Fibroblast of skin of scalp (primary cell): ENCODE measurements at regions not wholly inside any gene's neighbourhood (a gene's known extent, or its start where the extent isn't known, plus 50 kb on each side); places are given as distances from the start of the nearest gene placed in this dataset.
A peak's percentile ranks its signal among the peaks of the same experiment; 100 is the strongest.

Source experiments
- DNase-seq: peaks from one replicate; pipeline ENCODE4 v3.0.0-alpha.2; 2013

- no peak for DNase-seq
Observed at GRCh38 chr6:84524636-84525035, 239.8 kb downstream of the TBX18 start.

DNA sequence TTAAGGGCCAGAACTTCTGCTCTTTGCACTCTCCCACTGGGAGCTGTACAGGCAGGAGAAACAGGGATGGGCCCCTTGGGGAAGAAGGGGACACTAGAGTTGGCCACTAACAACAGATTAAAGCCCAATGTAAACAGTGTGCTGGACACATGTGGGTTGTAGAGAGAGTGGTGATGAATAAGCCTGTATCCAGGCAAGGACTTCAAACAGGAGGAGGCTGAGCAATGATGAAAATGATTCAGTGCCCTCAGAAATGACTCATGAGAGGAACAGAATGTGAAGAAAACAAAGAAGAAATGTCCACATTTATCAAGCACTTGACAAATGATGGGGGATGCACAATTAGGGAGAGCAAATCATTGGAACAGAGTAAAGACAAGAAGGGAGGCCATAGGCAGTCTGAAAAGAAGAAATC is 242.3 kb downstream of the TBX18 start:
- DNase-seq, result peak; percentile 83

DNA sequence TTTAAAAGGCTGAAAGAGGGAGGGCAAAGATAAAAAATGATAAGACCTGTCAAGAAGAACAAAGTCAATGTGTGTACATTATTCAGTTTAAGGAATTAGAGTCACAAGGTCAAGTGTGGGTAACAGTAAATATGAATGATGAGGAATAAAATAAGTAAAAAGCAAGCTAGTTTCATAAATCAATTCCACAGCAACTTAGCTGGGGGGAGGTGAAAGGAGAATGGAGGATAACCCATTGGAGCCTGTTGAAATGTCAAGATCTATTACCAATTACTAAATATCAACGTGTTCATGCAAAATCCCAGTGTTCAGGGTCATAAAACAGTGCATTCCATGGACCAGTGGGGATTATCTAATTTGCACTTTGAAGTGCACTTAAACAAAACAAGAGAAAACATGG is 242.9 kb downstream of the TBX18 start:
- no peak for DNase-seq

GRCh38 chr6:84517741-84518530 is 246.5 kb downstream of the TBX18 start:
- DNase-seq, result no peak

DNA sequence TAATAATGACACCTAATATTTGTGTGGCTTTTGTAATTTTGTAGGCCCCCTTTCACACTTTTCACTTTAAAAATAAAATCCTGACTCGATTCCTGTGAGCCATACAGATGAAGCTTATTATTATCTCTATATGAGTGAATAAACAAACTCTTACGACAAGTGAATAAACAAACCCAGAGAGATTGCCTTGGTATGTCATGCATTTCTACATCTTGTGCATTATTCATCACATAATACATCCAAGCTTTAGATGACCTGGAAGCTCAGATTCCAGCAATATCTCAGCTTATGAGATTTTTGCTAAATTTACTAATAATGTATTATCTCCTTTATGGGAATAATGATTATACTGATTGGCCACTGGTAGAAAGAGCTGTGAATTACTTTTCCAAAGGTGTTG is 248.2 kb downstream of the TBX18 start:
- no peak for DNase-seq

- peak; percentile 46 for DNase-seq
Observed at GRCh38 chr6:84515067-84515466, 249.3 kb downstream of the TBX18 start.

DNA sequence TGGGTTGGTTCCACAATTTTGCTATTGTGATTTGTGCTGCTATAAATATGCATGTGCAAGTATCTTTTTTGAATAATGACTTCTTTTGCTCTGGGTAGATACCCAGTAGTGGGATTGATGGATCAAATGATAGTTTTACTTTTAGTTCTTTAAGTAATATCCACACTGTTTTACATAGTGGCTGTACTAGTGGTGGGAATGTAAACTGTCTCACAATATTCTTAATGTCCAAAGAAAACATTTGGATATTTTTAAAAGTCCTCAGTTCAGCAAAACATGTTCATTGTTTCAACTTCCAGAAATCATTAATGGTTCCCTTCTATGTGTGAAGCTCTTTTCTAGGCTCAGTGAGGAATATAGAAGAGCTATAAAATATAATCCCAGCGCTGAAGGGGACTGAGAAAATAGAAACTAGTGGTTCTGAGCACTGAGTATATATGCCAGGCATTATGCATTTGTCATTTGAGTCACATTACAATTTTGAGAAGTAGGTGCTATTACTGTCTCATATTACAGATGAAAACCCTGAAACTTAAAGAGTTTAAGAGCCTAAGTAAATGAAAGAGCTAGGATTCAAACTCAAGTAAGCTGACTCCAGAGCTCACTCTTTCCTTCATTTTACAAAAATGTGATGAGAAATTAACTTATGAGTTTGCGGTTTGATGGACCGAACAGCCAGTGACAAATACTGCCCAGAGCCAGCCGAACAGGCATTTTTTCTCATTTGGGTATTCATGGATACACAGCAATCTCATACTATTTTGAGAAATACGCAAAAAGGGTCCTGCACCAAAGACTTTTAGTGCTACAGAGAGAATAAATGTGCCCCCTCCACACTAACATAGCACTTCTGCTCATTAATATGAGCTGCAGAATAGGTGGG is 250.1 kb downstream of the TBX18 start:
- DNase-seq, result no peak

DNA sequence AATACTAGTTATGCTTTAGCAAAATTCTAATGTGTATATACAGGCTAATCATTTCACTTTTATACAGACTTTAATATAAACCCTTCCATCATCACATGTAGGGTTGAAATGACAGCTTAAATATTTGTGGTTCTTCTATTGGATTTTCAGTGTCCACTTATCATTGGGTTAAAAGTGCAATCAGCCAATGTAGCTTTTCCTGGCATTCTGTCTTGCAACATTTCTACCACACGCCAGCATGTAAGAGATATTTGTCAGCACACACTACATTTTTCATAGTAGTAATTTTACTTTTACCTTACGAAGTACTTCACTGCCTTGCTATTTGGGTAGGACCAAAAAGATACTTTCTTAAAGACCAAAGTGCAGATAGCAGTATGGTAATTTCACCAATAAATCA is 252.0 kb downstream of the TBX18 start:
- DNase-seq, result peak; percentile 30

DNA sequence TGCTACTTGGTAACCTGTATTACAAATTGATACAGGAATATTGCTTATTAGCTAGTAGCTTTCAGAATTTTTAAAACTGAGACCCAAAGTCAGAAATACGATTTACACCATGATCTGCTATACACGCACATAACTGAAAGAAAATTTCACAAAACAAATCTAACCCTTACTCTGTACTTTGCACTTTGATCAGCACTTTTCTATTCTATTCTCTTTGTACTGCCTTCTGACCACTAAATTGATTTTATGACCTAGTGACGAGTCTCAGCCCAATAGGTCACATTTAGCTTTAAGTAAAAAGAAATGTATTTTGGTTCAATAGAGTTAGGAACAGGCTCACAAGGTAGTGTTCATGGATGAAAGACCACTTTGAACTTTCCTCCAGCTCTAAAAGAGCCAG is 252.5 kb downstream of the TBX18 start:
- DNase-seq, result no peak

- DNase-seq, result peak; percentile 63
Observed at GRCh38 chr6:84508981-84509380, 255.4 kb downstream of the TBX18 start.

- no peak for DNase-seq
Observed at GRCh38 chr6:84508334-84508733, 256.1 kb downstream of the TBX18 start.

- no peak for DNase-seq
Observed at GRCh38 chr6:84504025-84504424, 260.4 kb downstream of the TBX18 start.

GRCh38 chr6:84501315-84501714 is 263.1 kb downstream of the TBX18 start:
- DNase-seq, result no peak

GRCh38 chr6:84500726-84501125 is 263.7 kb downstream of the TBX18 start:
- DNase-seq, result peak; percentile 33

DNA sequence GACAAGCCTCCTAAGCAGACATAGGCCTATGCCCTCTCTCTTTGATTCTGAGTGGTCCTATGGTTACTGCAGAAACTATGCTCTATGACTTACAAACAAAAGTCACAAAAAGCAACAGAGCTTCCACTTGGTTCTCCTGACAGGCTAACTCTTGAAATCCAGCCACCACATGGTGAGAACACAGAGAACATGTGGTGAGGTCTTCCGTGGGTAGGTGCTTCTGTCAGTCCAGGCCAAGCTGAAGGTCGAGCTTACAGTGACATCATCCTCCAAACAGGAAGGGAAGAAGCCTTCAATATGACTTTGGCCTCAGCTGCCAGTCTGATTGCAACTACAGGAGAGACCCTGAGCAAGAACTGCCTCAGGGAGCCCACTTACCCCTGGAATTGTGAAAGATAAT is 265.5 kb downstream of the TBX18 start:
- DNase-seq, result no peak

- no peak for DNase-seq
Observed at GRCh38 chr6:84492241-84493165, 265.1 kb upstream of the CEP162 start.

DNA sequence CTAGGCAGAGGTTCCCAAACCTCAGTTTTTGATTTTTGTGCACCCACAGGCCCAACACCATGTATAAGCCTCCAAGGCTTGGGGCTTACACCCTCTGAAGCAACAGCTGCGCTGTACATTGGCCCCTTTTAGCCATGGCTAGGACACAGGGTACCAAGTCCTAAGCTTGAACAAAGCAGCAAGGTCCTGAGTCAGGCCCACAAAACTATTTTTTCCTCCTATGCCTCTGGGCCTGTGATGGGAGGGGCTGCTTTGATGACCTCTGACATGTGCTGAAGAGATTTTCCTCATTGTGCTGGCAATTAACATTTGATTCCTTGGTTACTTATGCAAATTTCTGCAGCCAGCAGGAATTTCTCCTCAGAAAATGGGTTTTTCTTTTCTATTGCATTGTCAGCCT is 262.2 kb upstream of the CEP162 start:
- no peak for DNase-seq

DNA sequence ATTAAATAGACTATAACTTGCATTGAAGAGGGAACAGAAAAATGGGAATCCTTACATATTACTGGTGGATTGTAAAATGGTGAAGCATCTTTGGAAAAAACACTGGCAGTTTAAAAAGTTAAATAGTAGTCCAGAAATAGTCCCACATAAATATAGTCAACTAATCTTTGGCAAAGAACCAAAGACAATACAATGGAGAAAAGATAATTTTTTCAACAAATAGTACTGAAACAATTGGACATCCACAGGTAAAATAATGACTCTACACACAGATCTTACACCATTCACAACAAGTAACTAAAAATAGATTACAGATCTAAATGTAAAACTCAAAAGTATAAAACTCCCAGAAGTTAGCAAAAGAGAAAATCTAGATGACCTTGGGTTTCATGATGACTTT is 259.1 kb upstream of the CEP162 start:
- DNase-seq, result no peak

DNA sequence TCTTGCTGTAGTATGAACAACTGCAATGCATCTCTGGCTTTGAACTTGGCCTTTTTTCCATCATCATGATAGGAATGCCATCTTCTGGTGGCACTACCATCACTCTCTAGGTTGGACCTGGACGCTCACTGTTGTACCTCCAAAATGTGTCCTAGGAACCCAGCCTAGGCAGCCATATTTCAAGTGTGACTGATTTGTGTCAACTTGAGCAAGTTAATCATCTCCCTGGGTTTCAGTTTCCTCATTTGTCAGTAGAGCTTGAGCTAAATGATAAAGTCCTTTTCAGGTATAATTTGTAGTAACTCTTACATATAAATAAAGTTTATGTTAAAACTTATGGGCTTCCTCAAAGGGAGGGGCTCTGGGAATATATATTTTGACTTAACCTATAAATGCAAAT is 241.7 kb upstream of the CEP162 start:
- DNase-seq, result no peak

GRCh38 chr6:84467296-84467695 is 239.9 kb upstream of the CEP162 start:
- DNase-seq, result no peak

- peak; percentile 60 for DNase-seq
Observed at GRCh38 chr6:84466511-84466910, 239.1 kb upstream of the CEP162 start.

DNA sequence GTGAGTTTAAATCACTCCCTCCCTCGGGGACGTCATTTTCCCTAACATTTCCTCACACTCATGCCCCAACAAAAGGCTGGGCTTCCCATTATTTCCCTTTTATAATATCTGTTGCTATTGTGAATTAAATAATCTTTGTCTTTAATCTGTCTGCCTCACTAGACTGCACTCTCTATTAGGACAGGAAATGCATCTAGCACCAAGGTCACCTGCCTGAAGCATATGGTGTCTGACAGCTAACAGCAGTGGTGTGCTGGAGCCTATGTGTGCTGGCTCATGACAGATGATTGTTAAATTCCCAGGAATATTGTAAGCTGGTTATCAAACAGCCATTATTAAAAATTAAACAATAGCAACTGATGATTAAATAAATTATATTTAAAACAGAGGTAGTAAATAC is 237.0 kb upstream of the CEP162 start:
- no peak for DNase-seq

- DNase-seq, result peak; percentile 89
Observed at GRCh38 chr6:84462698-84463097, 235.3 kb upstream of the CEP162 start.
